Fibroblast of the aortic adventitia (primary cell): ENCODE measurements at regions not wholly inside any gene's neighbourhood (a gene's known extent, or its start where the extent isn't known, plus 50 kb on each side); places are given as distances from the start of the nearest gene placed in this dataset.

Experiments used
- DNase-seq: peaks from one replicate; pipeline ENCODE4 v3.0.0-alpha.2; 2010; ENCODE audit warnings: low read depth
- H3K4me3 ChIP-seq: 2 replicates; pipeline ENCODE4 v1.5.1; 2011; ENCODE audit warnings: low read depth, mild to moderate bottlenecking, control low read depth, low read length, moderate library complexity
- CTCF ChIP-seq: IDR thresholded peaks from 2 replicates; pipeline ENCODE4 v1.5.1; 2011; ENCODE audit warnings: mild to moderate bottlenecking, low read length, control low read depth, inconsistent platforms; ENCODE audit not compliant: insufficient read depth

GRCh38 chr10:111493024-111493625 is 416.3 kb downstream of the ADRA2A start:
- DNase-seq = no peak
- TF ChIP-seq CTCF = no peak
- H3K4me3 ChIP-seq = no peak overlapping the region

- TF ChIP-seq CTCF = no peak
- no peak for DNase-seq
- no peak overlapping the region for H3K4me3 ChIP-seq
Measured at GRCh38 chr10:111498560-111498959, 421.7 kb downstream of the ADRA2A start.

- no peak overlapping the region for H3K4me3 ChIP-seq
- DNase-seq = no peak
- TF ChIP-seq CTCF = no peak
Measured at GRCh38 chr10:111504376-111504775, 427.5 kb downstream of the ADRA2A start.

- no peak for TF ChIP-seq CTCF
- no peak overlapping the region for H3K4me3 ChIP-seq
- no peak for DNase-seq
Measured at GRCh38 chr10:111506266-111507034, 429.6 kb downstream of the ADRA2A start.

- no peak for TF ChIP-seq CTCF
- H3K4me3 ChIP-seq = no peak overlapping the region
- no peak for DNase-seq
Measured at GRCh38 chr10:111511751-111512150, 434.9 kb downstream of the ADRA2A start.

- no peak overlapping the region for H3K4me3 ChIP-seq
- DNase-seq = no peak
- no peak for TF ChIP-seq CTCF
Measured at GRCh38 chr10:111515264-111515663, 438.4 kb downstream of the ADRA2A start.

- H3K4me3 ChIP-seq = no peak overlapping the region
- TF ChIP-seq CTCF = no peak
- DNase-seq = no peak
Measured at GRCh38 chr10:111515706-111516105, 438.9 kb downstream of the ADRA2A start.
